ENCODE measurements at regions not wholly inside any gene's neighbourhood (a gene's known extent, or its start where the extent isn't known, plus 50 kb on each side); places are given as distances from the start of the nearest gene placed in this dataset.

DNA sequence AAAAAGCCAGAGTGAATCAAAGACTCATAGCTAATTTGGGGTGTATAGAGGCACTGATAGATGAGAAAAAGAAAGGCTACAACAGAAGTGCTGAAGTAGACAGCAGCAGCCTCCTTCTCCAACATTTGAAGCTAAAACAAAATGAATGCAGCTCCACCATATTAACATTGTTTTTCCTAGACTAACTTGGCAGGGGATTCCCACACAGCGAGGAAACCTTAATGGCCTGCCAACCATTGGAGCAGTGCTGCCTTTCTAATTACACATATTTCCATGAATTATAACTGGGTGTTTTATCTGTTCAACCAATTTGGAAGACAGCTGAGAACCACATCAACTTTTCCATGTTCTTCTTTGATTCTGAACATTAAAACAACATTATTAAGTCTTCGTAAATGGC lies 478.6 kb downstream of the LIG4 start:
- TF ChIP-seq, protein P1, sequence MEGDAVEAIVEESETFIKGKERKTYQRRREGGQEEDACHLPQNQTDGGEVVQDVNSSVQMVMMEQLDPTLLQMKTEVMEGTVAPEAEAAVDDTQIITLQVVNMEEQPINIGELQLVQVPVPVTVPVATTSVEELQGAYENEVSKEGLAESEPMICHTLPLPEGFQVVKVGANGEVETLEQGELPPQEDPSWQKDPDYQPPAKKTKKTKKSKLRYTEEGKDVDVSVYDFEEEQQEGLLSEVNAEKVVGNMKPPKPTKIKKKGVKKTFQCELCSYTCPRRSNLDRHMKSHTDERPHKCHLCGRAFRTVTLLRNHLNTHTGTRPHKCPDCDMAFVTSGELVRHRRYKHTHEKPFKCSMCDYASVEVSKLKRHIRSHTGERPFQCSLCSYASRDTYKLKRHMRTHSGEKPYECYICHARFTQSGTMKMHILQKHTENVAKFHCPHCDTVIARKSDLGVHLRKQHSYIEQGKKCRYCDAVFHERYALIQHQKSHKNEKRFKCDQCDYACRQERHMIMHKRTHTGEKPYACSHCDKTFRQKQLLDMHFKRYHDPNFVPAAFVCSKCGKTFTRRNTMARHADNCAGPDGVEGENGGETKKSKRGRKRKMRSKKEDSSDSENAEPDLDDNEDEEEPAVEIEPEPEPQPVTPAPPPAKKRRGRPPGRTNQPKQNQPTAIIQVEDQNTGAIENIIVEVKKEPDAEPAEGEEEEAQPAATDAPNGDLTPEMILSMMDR (conservative IDR thresholded peaks at IDR 0.05; ENCODE audit: low read depth, low read length) = no peak
- no peak for TF ChIP-seq EZH2 (IDR thresholded peaks at IDR 0.05; ENCODE audit: borderline replicate concordance, low read depth, low read length, poor library complexity, severe bottlenecking)

Measured in A673 (cell line).